ENCODE measurements at regions not wholly inside any gene's neighbourhood (a gene's known extent, or its start where the extent isn't known, plus 50 kb on each side); places are given as distances from the start of the nearest gene placed in this dataset.
A peak's percentile ranks its signal among the peaks of the same experiment; 100 is the strongest.

DNA sequence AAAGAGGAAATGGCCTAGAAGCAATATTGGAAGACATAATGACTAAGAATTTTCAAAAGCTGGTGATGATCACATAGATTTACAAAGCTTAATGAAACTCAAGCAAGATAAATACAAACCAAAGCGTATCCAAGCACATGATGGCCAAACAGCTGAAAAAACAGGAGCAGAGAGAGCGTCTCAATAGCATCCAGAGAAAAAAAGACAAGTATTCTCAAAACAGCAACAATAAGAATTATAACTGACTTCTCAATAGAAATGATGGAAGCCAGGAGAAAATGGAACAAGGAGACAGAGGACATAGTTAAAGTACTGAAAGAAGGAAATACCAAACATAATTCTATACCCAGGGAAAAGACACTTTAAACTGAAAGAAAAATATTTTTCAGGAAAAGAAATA lies 437.2 kb upstream of the TNP1 start:
- ATAC-seq: no peak
- DNase-seq: no peak

DNA sequence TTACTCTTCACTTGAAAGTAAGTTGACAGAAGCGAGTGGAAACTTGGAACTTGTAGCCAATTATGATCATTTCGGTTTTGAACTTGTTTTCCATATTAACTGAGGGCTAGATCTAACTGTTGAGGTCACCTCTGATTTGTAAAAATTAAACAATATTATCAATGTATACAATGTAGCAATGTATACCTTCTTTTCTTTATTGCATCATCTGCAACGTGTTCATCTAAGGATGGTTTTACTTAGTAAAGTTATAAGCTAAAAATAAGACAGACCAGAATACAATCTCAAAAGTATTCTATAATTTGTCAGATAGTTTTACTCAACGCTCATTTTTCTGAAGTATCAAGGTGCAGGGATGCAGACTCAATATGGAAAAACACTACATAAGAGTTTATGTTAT lies 435.0 kb upstream of the TNP1 start:
- no peak for DNase-seq
- no peak for ATAC-seq

DNA sequence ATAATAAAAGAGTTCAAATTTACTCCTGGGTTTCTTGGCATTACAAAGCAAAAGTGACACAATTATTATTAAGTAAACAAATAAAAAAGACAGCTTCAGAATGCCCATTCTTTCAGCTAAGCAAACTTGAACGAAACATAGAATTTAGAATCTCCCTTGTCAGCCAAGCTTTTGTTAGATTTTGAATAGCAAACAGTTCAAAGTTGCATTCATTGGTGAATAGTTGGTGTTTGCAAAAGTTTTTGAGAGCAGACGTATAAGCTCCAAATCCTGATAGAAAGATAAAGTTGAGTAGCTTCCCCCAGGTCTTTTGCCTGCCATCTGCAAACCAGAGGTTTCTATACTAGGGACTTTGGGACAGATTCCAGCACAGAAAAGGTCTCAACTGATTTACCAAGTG lies 434.3 kb upstream of the TNP1 start:
- ATAC-seq: no peak
- no peak for DNase-seq

DNA sequence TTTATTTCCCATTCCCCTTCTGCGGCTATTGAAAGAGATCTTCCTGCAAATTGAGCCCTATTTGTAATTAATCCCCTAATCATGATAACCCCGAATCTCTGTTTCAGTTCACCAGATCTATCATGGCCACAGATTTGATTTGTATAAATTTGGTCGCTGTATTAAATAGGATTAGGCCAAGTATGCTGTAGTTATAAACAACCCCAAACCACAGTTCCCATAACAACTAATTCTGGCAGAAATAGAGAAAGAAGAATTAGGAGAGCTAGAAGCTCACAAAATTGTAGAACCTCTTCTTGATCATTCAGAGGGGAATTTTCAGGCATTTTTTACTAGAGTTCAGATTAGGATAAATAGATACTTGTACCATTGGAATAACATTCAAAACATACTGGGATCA lies 433.7 kb upstream of the TNP1 start:
- DNase-seq (no peak), ATAC-seq (no peak)

DNA sequence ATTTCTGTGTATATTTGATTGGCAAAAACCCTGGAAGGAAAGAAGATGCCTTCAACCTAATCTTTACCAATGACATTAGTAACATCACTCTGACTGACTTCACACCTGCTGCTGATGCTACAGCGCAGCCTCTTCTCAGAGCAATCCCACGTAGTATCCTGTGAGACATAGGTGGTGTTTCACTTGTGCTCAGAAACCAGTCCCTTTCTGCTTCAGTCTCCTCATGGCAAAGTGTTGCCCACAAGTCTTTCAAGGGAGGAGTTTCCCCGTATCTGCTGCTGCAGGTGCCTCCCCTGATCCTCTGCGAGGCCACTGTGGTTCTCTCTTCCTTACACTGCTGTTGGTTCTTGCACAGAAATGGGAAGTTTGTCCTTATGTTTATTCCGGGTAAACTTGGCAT lies 433.2 kb upstream of the TNP1 start:
- ATAC-seq: peak; percentile 32
- no peak for DNase-seq

DNA sequence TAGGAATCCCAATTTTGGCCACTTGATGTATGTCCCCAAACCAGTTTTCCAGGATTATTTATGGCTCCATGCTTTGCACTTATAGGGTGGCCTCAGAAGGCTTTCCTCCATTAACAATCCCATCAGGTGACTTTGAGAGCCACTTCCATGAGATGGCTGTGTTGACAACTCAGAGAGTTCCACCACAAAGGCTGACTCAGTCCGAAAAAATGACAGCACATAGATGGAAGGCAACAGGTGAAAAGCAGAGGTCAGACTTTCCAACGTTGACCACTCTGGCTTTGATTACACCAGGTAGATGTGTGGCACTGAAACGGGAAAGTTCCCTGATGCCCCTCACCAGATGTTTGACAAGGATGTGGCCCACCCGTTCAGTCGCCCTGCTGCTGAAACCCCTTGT lies 431.4 kb upstream of the TNP1 start:
- ATAC-seq: no peak
- DNase-seq: no peak

DNA sequence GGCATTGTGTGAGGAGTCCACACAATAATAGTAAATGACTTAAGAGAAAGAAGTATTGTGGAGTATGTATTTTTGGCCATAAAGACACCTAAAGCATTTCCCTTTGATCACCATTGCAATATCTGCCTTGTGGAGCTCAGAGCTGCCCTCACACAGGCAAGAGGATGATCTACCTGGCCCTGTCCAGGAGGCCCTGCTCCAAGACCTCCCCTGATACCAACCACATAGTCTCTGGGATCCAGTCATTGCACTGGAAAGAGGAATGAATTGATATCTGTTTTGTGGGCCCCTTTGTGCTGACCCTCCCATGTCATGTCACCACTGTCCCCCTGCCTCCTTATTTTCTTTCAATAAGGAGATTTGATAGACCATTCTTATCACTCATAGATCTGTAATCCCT lies 430.6 kb upstream of the TNP1 start:
- DNase-seq: no peak
- no peak for ATAC-seq

DNA sequence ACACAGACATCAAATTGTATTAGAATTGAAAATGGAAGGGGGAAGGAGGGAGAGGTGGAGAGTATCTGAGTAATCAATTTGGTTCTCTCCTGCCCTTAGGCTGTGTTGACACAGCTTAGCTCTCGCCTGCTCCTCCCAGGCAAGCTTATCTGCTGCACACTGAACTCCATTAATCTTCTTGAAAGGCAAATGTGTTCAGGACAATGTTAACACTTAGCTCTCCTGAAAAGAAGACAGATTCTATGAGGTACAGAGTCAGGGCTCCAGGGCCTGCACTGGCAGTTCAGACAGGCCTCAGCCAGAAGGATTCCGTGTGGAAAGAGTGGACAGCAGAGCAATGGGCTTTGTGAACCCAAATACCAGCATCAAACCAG lies 430.0 kb upstream of the TNP1 start:
- no peak for DNase-seq
- no peak for ATAC-seq

DNA sequence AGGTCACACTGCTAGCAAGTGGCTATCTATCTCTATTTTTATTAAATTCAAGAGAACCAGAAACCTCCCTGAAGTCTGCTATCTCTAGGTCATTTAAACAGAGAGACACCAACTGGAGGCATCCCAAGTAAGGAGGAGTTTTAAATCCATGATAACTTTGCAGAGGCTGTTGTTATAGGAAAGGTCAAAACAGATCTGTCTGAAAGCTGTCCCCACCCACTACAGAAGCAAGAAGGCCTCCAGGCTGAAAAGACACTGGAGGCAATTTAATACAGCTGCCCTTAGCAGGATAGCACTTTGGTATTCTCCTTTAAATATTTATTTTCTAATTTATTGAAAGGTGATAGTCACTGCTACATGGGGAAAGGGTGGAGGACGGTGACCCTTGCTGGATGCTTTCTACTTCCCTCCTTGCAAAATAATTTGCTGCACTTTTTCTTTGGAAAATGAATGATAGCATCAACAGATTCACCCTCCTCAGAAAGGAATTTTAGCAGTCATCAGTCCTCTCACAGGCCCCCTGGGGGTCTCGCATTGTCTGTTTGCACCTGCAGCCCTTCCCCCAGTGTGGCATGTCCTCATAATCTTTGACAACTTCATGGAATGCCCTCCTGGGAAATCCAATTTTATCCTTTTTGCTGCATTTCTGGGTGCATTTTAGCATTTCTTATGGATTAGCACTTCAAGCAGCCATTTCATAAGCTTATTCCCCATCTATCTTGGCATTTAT lies 429.5 kb upstream of the TNP1 start:
- DNase-seq (no peak), ATAC-seq (no peak)

DNA sequence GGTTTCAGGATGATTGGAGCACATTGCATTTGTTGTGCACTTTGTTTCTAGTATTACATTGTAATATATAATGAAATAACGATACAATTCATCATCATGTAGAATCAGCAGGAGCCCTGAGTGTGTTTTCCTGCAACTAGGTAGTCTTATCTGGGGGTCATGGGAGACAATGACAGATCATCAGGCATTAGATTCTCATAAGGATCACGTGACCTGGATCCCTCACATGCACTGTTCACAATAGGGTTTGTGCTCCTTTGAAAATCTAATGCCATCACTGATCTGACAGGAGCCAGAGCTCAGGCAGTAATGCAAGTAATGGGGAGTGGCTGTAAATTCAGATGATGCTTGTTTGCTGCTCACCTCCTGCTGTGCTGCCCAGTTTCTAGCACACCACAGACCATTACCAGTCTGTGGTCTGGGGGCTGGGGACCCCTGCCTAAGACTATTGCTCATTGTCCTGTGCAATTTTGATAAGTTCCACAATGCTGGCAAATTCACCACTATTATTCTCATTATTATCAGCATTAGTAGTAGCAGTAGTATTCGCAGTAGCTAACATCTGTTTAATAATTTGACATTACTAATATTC lies 428.7 kb upstream of the TNP1 start:
- DNase-seq (no peak), ATAC-seq (no peak)

DNA sequence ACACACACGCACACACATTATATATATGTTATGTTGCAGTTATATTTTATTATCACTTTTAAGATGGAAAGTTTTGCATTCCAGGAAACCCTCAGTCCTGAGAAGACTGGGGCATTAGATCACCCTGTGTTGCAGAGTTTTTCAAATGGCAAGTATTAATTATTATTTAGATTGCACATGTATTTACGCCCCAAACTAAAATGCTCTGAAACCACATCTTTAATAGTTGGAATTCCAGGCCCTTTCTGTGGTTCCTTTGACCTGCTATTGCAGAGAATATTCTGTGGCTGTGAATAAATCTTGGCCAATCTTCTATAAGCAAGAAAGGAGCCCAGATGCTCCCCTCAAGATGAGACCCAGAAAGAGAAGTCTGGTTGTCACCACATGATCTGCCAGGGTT lies 427.0 kb upstream of the TNP1 start:
- DNase-seq (no peak), ATAC-seq (no peak)

DNA sequence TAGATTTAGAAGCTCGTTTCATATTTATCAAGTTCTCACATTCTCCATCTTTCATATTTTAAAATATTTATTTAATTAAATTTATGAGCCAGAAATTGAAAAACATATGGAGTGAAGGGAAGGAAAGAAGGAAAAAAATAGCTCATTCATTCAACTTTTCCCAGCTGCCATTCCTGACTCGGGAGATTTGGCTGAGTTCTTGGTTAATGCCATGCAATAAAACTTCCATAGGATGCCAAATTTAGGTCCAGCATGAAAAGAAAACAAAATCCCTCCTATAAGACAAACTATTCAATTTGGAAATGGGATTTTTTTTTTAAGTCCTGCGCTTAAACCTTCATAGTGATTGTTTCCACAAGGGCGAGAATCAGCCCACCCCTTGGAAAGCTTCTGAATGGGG lies 426.1 kb upstream of the TNP1 start:
- DNase-seq (no peak), ATAC-seq (no peak)

DNA sequence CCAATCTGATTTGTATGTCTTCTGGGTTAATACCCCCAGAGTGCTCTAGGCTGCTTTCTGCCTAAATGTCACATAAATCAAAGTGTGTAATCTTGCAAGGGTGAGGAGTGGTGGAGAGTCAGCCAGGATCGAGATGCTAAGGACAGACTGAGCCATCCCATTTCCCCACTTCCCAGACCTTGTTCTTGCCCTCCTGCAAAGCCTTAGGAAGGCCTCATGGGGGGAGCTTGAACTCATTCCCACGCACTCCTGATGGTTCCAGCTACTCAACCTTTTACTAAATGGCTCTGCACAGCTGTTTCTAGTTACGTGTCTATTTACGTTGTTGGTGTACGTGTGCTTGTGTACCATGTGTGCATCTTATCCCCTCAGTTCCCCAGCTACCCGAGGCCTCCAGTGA lies 423.6 kb upstream of the TNP1 start:
- no peak for DNase-seq
- no peak for ATAC-seq

DNA sequence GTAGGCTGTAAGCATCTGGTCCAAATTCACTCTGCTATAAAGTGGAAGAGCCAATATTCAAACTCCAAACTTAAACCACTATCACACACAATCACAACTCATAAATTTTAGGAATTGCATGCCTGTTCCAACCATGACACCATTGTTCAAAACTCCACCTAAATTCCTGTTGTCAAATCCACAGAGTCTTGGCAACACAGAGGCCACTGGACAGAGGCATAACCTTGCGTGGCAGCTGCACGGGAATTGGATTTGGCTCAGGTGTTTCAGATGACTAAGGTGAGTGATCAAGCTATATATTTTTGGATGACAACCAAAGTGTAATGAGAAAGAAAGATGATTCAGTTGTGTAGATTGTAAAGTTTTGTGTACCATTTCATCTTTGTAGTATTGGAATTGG lies 422.7 kb upstream of the TNP1 start:
- DNase-seq (no peak), ATAC-seq (no peak)

DNA sequence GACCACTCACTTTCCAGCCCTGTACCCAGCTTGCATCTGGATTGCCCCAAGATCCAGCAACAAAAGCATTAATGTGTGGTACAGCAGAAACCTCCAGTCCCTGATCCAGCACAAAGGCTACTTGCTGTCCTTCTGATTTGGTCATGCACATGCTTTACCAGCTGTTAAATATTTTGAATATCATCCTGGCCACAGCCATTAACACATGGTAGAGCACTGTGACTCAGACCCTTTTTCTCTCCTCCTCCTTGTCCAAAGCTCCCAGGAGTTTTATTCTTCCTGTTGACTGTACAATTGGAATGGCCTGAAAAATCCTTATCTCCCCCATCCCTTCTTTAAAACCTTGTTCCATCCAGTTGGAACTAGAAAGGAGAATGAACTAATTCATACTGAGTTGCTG lies 419.7 kb upstream of the TNP1 start:
- ATAC-seq: no peak
- DNase-seq: no peak

DNA sequence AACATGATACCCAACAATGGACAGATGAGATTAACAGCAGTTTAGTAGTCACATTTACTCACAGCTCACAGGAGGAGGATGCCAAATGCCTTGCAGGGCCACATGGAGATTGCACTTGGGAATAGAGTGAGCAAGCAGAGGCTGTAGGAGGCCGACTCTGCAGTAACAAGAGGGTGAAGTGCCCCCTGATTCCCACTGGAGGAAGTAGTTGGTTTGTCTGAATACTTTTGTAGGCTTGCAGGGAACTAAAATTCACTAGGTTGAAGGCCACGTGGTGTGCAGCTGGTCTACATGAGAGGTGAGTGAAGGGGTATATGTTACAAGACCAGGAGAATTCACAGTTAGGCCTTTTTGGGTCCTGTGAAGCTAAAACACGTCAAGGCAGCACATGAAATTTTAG lies 419.3 kb upstream of the TNP1 start:
- ATAC-seq (no peak), DNase-seq (no peak)

DNA sequence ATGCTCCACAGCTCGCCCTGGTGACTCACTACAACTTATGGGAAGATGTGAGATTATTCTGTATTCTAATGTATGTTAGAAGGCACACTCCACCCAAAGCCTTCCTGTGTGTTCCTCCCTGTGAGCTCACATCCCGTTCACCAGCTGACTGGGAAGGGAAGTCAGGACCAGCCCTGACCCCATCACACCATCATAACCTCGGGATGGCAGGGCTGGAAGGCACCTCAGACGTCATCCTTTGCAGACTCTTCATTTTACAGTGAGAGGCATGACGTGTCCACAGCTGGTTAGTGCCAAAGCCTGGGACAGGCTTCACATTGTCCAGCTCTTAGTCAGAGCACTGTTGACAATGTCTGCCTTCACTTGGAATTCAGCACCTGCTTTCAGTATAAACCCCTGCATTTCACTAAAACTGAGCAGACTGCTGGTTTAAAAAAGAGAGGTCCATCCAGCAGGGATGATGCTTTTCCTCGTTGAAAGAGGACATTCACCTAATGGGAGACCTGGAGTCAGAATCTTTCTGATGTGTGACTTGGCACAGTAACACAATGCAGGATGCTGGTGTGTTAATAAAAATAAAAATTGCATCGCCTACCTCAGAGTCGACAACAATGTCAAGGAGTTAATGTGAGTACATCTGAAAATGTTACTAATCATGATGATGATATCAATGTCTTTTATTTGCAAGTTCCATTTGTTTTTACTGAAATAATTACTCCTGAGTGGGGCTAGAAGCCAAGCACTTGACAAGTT lies 418.0 kb upstream of the TNP1 start:
- ATAC-seq (no peak), DNase-seq (no peak)

DNA sequence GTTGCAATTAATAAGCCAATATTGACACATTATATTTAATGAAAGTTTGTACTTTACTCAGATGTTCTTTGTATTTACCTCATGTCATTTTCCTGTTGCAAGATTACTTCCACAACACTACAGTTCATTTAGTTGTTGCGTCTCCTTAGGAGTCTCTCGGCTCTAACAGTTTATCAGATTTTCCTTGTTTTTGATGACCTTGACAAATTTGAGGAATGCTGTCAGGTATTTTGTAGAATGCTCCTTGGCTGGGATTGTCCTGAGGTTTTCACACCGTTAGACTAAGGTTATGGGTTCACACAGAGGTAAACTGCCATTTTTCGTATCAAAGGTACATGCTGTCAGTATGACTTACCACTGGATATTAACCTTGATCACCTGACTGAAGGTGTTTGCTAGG lies 416.6 kb upstream of the TNP1 start:
- no peak for DNase-seq

DNA sequence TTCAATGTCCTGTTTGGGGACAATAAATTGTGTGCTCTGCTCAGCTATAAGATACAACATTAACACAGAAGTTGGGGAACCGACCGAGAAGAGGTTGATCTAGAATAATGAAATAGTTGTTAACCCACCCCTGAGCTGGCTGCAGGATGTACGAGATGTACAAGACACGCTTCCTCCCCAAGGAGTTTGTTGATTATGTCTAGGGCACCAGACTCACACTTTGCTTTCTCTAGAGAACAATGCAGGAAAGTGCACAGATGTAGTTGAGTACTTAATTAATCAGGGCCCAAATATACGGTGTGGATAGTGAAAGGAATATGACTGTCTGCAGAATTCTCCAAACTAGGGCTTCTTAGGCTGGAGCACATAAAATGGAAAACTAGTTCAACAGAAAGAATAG lies 415.2 kb upstream of the TNP1 start:
- ATAC-seq (no peak), DNase-seq (no peak)

More for the DNA sequence above, 416.6 kb upstream of the TNP1 start:
- ATAC-seq: no peak

DNA sequence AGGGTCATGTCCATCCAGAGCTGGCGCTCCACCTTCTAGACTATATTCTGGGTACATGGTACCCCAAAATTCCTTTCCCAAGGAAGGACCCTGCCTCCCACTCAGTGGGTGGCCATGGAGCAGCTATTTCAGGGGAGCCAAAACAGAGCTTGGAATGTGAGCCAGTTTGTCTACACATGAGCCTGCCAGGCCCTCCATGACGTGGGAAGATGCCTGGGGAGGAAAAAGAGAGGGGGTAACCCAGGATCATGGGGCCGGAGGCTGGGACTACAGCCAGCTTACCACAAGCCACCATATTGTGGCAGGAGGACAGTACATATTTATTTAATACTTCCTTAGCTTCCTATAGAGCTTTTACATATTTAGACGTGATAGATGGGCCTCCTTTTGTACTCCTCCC lies 414.7 kb upstream of the TNP1 start:
- DNase-seq (no peak), ATAC-seq (no peak)

DNA sequence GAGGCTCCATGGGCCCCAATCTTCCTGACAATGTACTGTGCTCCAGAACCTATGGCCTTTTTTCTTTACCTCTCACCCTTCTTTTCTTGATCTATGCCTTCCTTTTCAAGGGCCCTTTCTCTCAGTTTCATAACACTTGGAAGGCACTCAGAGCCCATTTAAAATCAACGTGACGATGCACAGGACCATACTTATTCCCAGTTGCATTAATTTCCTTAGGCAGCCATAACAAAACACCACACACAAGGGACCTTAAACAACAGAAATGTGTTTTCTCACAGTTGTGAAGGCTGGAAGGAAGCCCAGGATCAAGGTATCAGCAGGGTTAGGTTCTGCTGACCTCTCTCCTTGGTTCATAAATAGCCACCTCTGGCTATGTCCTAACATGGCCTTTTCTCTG lies 414.0 kb upstream of the TNP1 start:
- ATAC-seq (no peak), DNase-seq (no peak)

DNA sequence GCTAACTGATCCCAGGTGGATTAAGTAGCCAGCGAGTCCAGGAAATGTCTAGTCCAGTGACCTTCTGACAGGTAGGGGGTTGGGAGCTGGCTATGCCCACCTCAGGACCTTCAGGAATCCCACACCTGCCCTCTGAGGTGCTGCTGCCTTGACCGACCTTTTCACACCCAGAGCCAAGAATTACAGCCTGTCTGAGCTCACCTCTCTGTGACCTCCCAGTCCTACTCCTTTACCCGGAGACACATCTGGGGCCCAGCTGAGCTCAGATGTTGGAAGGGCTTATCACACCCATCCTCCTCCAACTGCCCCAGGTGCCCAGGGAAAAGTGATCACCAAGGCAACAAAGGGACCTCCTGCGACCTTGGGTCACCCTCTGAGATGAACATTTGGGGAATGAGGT lies 413.3 kb upstream of the TNP1 start:
- ATAC-seq: no peak
- DNase-seq: no peak

DNA sequence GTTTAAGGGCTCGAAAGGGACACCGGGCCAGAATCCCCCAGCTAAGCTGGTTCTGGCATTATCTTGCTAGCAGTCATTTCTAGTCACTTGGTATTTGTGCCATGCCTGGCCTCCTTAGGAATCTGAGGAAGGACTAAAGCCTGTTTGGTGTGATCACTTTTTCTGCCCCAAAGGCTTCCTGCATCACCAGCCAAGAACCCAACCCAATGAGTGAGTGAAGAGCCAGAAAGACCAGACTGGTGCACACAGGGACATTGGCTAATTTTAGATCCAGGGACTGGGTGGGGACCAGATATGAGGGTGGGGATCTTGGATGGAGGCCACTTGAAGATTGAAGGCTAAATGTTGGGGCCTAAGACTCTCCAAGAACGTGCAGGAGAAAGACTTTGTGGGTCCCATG lies 411.9 kb upstream of the TNP1 start:
- DNase-seq (no peak), ATAC-seq (no peak)
